Activated T-cell treated with anti-CD3 and anti-CD28 coated beads, Interleukin-2, amount 50 U/mL, for 4 hours (primary cell): ENCODE measurements at regions not wholly inside any gene's neighbourhood (a gene's known extent, or its start where the extent isn't known, plus 50 kb on each side); places are given as distances from the start of the nearest gene placed in this dataset.

Experiments
- ATAC-seq, 2 donors: fragments of 200-7000 bp; cut with Tn5 transposase; one replicate each; pipeline ENCODE4 v1.10.0; 2021
- DNase-seq: peaks from one replicate; pipeline ENCODE4 v3.0.0-alpha.2; 2020
- H3K27me3 Mint-ChIP-seq: one replicate; pipeline ENCODE4 v1.8.0; 2021; ENCODE audit warnings: low read depth, mixed read lengths
- H3K36me3 Mint-ChIP-seq: one replicate; pipeline ENCODE4 v1.8.0; 2022; ENCODE audit warnings: mixed read lengths; ENCODE audit not compliant: insufficient read depth
- H3K4me1 Mint-ChIP-seq: one replicate; pipeline ENCODE4 v1.8.0; 2021; ENCODE audit warnings: low read depth, mixed read lengths
- H3K4me3 Mint-ChIP-seq: one replicate; pipeline ENCODE4 v1.8.0; 2021; ENCODE audit warnings: mild to moderate bottlenecking, moderate library complexity, mixed read lengths
- H3K9me3 Mint-ChIP-seq: one replicate; pipeline ENCODE4 v1.8.0; 2021; ENCODE audit warnings: mixed read lengths

DNA sequence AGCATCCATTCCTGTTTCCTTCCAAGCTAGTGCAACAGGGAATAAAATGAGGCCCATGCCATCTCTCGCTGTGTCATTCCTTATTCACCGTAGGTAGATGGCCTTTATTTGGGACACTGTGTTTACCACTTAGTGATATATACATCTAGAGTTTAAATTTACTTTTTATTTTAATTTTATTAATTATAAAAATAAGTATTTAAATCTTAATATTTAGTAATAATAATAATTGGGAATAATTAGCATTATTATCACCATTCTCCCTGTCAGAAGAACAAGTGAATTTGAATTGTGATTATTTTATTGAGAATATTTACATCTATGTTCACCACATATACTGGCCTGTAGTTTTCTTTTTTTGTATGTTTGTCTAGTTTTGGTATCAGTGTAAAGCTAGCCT is 692.9 kb upstream of the KIF2B start:
- DNase-seq (no peak), ATAC-seq (no peak)
- no peaks in the 10 kb centered on the region for H3K9me3 Mint-ChIP-seq
- no peaks in the 10 kb centered on the region for H3K4me1 Mint-ChIP-seq
- H3K27me3 Mint-ChIP-seq, result no peaks in the 10 kb centered on the region
- no peak overlapping the region for H3K4me3 Mint-ChIP-seq
- H3K36me3 Mint-ChIP-seq, result no peaks in the 10 kb centered on the region

DNA sequence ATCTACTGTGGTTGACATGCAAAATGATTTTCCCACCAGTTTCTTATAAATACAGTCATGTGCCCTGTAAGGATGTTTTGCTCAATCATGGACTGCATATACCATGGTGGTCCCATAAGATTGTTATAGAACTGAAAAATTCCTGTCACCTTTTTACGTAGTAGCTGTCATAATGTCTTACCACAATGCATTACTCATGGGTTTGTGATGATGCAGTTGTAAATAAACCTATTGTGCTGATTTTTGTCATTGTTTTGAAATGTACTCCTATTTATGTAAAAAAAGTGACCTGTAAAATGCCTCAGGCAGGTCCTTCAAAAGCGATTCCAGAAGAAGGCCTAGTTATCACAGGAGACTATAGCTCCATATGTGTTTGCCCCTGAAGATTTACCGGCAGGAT is 695.4 kb upstream of the KIF2B start:
- Mint-ChIP-seq H3K27me3 (no peaks in the 10 kb centered on the region), H3K4me1 (no peaks in the 10 kb centered on the region), H3K9me3 (peaks cover 6% of the 10 kb centered on the region), H3K4me3 (no peak overlapping the region), H3K36me3 (no peaks in the 10 kb centered on the region)
- ATAC-seq, result no peak
- DNase-seq, result no peak

DNA sequence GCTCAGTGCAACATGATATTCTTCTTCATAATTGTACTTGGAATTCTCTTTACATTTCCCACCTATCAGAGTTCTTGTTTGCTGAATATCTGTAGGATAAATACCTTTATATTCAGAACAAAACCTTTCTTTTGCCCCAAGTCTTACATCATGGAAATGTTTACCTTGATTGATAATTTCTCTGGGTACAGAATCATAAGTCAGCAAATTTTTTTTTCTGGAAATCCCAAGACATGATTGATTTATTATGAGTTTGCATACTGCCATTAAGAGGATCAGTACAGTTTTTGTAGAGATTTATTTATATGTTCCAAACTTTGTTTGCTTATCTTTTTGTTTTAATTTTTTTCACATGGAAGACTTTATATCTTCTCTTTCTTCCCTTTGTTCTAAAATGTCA is 699.8 kb upstream of the KIF2B start:
- Mint-ChIP-seq H3K4me3 (no peak overlapping the region), H3K4me1 (no peaks in the 10 kb centered on the region), H3K36me3 (no peaks in the 10 kb centered on the region), H3K27me3 (no peaks in the 10 kb centered on the region), H3K9me3 (peaks cover 6% of the 10 kb centered on the region)
- no peak for ATAC-seq
- no peak for DNase-seq

GRCh38 chr17:53119773-53120172 is 703.0 kb upstream of the KIF2B start:
- ATAC-seq (no peak), DNase-seq (no peak)
- no peaks in the 10 kb centered on the region for H3K36me3 Mint-ChIP-seq
- H3K9me3 Mint-ChIP-seq, result peaks cover 15% of the 10 kb centered on the region
- no peak overlapping the region for H3K4me3 Mint-ChIP-seq
- no peaks in the 10 kb centered on the region for H3K27me3 Mint-ChIP-seq
- no peaks in the 10 kb centered on the region for H3K4me1 Mint-ChIP-seq

DNA sequence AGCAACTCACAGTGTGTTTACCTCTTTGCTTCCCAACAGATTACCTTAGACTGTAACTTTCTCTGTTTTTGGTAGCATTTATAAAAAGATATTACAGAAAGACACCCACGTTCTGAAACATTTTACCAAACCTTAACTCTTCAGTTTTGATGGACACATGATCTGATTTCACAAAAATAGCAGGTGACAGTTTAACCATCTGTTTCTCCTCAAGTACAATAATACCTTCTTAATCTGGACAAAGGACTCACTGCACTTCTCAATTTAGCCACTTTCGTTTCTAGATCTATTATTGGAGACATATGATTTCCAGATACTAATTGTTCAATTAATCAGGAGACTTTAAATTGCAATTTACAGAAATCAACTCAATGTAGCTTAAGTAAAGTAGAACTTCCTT is 703.8 kb upstream of the KIF2B start:
- Mint-ChIP-seq H3K4me3 (no peak overlapping the region), H3K4me1 (no peaks in the 10 kb centered on the region), H3K9me3 (peaks cover 11% of the 10 kb centered on the region), H3K27me3 (no peaks in the 10 kb centered on the region), H3K36me3 (no peaks in the 10 kb centered on the region)
- ATAC-seq, result no peak
- DNase-seq, result no peak

DNA sequence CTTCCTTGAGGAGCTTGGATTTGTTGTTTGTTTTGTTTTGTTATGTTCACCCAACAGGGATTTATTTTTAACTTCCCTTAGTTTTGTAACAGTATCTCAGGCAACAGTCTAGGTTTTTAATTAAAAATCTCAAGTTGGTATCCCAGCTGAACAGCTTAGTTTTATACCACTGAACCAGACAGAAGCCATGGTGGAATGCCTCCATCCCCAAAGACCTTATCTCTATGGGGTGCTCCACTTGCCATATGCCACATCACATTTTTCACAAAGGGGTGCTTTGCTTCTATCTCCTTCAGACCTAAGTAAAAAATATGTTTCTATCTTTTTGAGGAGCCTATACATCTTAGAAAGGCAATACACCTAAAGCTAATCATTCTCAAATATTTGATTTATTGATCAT is 715.8 kb upstream of the KIF2B start:
- DNase-seq, result no peak
- Mint-ChIP-seq H3K9me3 (peaks cover 3% of the 10 kb centered on the region), H3K4me3 (no peak overlapping the region), H3K27me3 (no peaks in the 10 kb centered on the region), H3K4me1 (no peaks in the 10 kb centered on the region), H3K36me3 (no peaks in the 10 kb centered on the region)
- ATAC-seq, result no peak

- Mint-ChIP-seq H3K27me3 (no peaks in the 10 kb centered on the region), H3K4me3 (no peak overlapping the region), H3K9me3 (no peaks in the 10 kb centered on the region), H3K4me1 (no peaks in the 10 kb centered on the region), H3K36me3 (no peaks in the 10 kb centered on the region)
- no peak for DNase-seq
- ATAC-seq, result no peak
Observed at GRCh38 chr17:53101706-53102105, 721.0 kb upstream of the KIF2B start.

GRCh38 chr17:53100126-53100525 is 722.6 kb upstream of the KIF2B start:
- no peaks in the 10 kb centered on the region for H3K27me3 Mint-ChIP-seq
- no peak for DNase-seq

GRCh38 chr17:53093391-53093790 is 729.3 kb upstream of the KIF2B start:
- Mint-ChIP-seq H3K27me3 (no peaks in the 10 kb centered on the region), H3K4me3 (no peak overlapping the region), H3K36me3 (no peaks in the 10 kb centered on the region), H3K4me1 (no peaks in the 10 kb centered on the region), H3K9me3 (peaks cover 7% of the 10 kb centered on the region)
- no peak for ATAC-seq
- DNase-seq, result no peak

More at GRCh38 chr17:53100126-53100525, 722.6 kb upstream of the KIF2B start:
- H3K4me3 Mint-ChIP-seq, result no peak overlapping the region
- no peak for ATAC-seq
- H3K9me3 Mint-ChIP-seq, result no peaks in the 10 kb centered on the region
- no peaks in the 10 kb centered on the region for H3K36me3 Mint-ChIP-seq
- H3K4me1 Mint-ChIP-seq, result no peaks in the 10 kb centered on the region

- Mint-ChIP-seq H3K27me3 (no peaks in the 10 kb centered on the region), H3K4me1 (no peaks in the 10 kb centered on the region), H3K36me3 (no peaks in the 10 kb centered on the region), H3K4me3 (no peak overlapping the region), H3K9me3 (peaks cover 7% of the 10 kb centered on the region)
- ATAC-seq, result no peak
- DNase-seq, result no peak
Observed at GRCh38 chr17:53092072-53092471, 730.7 kb upstream of the KIF2B start.

DNA sequence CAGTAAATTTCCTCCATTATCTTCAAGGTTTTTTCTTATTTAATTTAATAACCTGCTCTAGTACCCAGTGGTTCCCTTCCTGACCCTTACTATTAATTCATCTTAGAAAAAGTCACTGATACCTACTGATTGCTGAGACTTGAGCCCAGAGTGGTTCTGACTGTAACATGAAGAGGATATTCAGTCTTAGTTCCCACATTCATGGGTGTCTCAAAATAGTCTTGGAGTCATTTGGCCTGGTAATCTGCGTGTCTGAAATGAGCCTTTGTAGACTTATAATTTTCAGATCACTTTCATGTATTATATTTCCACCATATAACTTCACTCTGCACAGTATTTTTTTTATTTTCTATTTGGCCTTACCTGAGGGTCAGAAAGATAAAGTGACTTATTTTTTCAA is 732.0 kb upstream of the KIF2B start:
- no peak for ATAC-seq

GRCh38 chr17:53088481-53088880 is 734.2 kb upstream of the KIF2B start:
- Mint-ChIP-seq H3K9me3 (peaks cover 11% of the 10 kb centered on the region), H3K36me3 (no peaks in the 10 kb centered on the region), H3K4me1 (no peaks in the 10 kb centered on the region), H3K4me3 (no peak overlapping the region), H3K27me3 (no peaks in the 10 kb centered on the region)
- DNase-seq (no peak), ATAC-seq (no peak)

More for the DNA sequence above, 732.0 kb upstream of the KIF2B start:
- no peaks in the 10 kb centered on the region for H3K36me3 Mint-ChIP-seq
- H3K9me3 Mint-ChIP-seq, result peaks cover 7% of the 10 kb centered on the region
- H3K4me3 Mint-ChIP-seq, result no peak overlapping the region
- no peaks in the 10 kb centered on the region for H3K4me1 Mint-ChIP-seq
- DNase-seq, result no peak
- H3K27me3 Mint-ChIP-seq, result no peaks in the 10 kb centered on the region

DNA sequence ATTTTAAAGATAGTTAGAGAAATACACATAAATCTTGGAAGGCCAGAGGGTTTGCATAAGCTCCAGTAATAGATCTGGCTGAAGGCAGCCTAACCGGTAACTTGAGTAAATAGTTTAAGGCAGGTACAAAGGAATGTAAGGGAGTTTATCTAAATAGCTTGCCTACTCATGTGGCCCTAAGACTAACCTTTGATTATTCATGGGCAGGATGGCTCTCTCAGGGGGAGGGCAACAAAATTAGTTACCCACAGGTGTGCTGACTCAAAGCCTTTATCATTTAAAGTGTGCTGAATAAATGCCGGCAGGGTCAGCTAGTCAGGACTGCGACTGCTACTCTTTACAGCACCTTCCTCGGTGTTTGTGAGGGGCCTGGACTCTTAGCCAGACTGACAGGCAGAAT is 761.3 kb upstream of the KIF2B start:
- Mint-ChIP-seq H3K4me3 (no peak overlapping the region), H3K27me3 (no peaks in the 10 kb centered on the region), H3K9me3 (peaks cover 18% of the 10 kb centered on the region), H3K36me3 (no peaks in the 10 kb centered on the region), H3K4me1 (no peaks in the 10 kb centered on the region)
- no peak for DNase-seq
- ATAC-seq, result no peak

- Mint-ChIP-seq H3K4me3 (no peak overlapping the region), H3K27me3 (no peaks in the 10 kb centered on the region), H3K4me1 (no peaks in the 10 kb centered on the region), H3K36me3 (no peaks in the 10 kb centered on the region), H3K9me3 (peaks cover 19% of the 10 kb centered on the region)
- ATAC-seq (no peak), DNase-seq (no peak)
Observed at GRCh38 chr17:53058031-53058430, 764.7 kb upstream of the KIF2B start.

DNA sequence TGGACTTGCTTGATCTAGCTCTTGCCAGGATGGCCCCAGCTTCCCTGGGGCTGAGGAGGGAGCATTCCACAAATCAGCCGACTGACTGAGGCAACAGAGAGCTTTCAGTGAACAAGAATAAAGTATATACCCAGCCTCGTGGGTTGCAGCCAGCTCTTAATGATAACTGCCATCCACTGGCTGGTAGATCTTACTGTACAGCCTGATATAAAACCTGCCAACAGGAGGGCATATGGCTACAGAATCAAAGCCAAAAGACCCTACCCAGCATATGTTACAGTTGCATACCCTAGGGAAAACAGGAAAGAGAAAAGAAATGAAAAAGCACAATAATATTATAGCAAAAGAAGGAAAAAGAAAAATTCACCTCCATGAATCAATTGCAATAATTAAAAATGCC is 775.9 kb upstream of the KIF2B start:
- no peak for ATAC-seq
- H3K4me1 Mint-ChIP-seq, result no peaks in the 10 kb centered on the region
- no peak for DNase-seq
- peaks cover 4% of the 10 kb centered on the region for H3K9me3 Mint-ChIP-seq
- H3K4me3 Mint-ChIP-seq, result no peak overlapping the region
- no peaks in the 10 kb centered on the region for H3K36me3 Mint-ChIP-seq
- H3K27me3 Mint-ChIP-seq, result no peaks in the 10 kb centered on the region

DNA sequence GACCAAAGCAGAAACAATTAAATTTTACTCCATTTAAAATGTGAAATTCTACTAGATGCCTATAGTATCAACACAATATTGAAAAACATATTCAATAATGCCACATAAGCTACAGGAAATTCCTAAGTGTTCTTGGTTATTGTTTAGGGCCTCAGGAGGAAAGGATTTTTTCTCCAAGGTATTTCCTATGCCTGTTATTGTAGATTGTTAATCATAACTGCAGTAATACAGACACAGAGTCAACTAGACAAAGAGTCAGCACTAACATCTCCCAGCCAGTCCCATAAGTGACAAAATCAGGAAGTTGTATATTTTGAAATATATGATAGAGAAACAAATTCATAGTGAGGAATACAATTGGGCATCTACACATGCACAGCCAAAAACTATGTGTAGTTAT is 782.7 kb upstream of the KIF2B start:
- H3K4me3 Mint-ChIP-seq, result no peak overlapping the region
- H3K27me3 Mint-ChIP-seq, result no peaks in the 10 kb centered on the region
- no peaks in the 10 kb centered on the region for H3K36me3 Mint-ChIP-seq
- DNase-seq, result no peak
- no peak for ATAC-seq
- no peaks in the 10 kb centered on the region for H3K4me1 Mint-ChIP-seq
- H3K9me3 Mint-ChIP-seq, result peaks cover 9% of the 10 kb centered on the region
